ENCODE measurements at regions not wholly inside any gene's neighbourhood (a gene's known extent, or its start where the extent isn't known, plus 50 kb on each side); places are given as distances from the start of the nearest gene placed in this dataset.
"Not testable (repeated sequence)": the region's sequence is repeated elsewhere in the genome, so short reads cannot be mapped to it uniquely, and the experiment has no call there.

GRCh38 chr2:212777020-212777491 is 238.5 kb upstream of the ERBB4 start:
- DNase-seq (ENCODE audit: low read depth in 2 of 2), result no peak

- DNase-seq (ENCODE audit: low read depth in 2 of 2), result no peak
Observed at GRCh38 chr2:212773808-212774339, 235.3 kb upstream of the ERBB4 start.

- DNase-seq (ENCODE audit: low read depth in 2 of 2), result no peak
Observed at GRCh38 chr2:212770240-212770639, 231.6 kb upstream of the ERBB4 start.

- DNase-seq (ENCODE audit: low read depth in 2 of 2), result no peak
Observed at GRCh38 chr2:212766921-212767320, 228.3 kb upstream of the ERBB4 start.

GRCh38 chr2:212752730-212753351 is 214.2 kb upstream of the ERBB4 start:
- DNase-seq (ENCODE audit: low read depth in 2 of 2), result no peak

- no peak for DNase-seq (ENCODE audit: low read depth in 2 of 2)
Observed at GRCh38 chr2:212745359-212745758, 206.8 kb upstream of the ERBB4 start.

- no peak for DNase-seq (ENCODE audit: low read depth in 2 of 2)
Observed at GRCh38 chr2:212737392-212738172, 199.0 kb upstream of the ERBB4 start.

GRCh38 chr2:212736385-212736726 is 197.8 kb upstream of the ERBB4 start:
- no peak for DNase-seq (ENCODE audit: low read depth in 2 of 2)

- peak in 1 of 2 donors; percentile 0 for DNase-seq (ENCODE audit: low read depth in 2 of 2)
Observed at GRCh38 chr2:212733273-212733672, 194.7 kb upstream of the ERBB4 start.

GRCh38 chr2:212732860-212733259 is 194.3 kb upstream of the ERBB4 start:
- DNase-seq (ENCODE audit: low read depth in 2 of 2), result no peak

- no peak for DNase-seq (ENCODE audit: low read depth in 2 of 2)
Observed at GRCh38 chr2:212730994-212731393, 192.4 kb upstream of the ERBB4 start.

GRCh38 chr2:212728717-212729116 is 190.1 kb upstream of the ERBB4 start:
- no peak for DNase-seq (ENCODE audit: low read depth in 2 of 2)

- DNase-seq (ENCODE audit: low read depth in 2 of 2), result peak in 1 of 2 donors; percentile 7
Observed at GRCh38 chr2:212727751-212728150, 189.1 kb upstream of the ERBB4 start.

- no peak for DNase-seq (ENCODE audit: low read depth in 2 of 2)
Observed at GRCh38 chr2:212726403-212726802, 187.8 kb upstream of the ERBB4 start.

GRCh38 chr2:212725180-212725579 is 186.6 kb upstream of the ERBB4 start:
- DNase-seq (ENCODE audit: low read depth in 2 of 2), result no peak

GRCh38 chr2:212723226-212723625 is 184.6 kb upstream of the ERBB4 start:
- peak in 1 of 2 donors; percentile 4 for DNase-seq (ENCODE audit: low read depth in 2 of 2)

- DNase-seq (ENCODE audit: low read depth in 2 of 2), result no peak
Observed at GRCh38 chr2:212722046-212722445, 183.4 kb upstream of the ERBB4 start.

GRCh38 chr2:212721026-212721451 is 182.4 kb upstream of the ERBB4 start:
- no peak for DNase-seq (ENCODE audit: low read depth in 2 of 2)

GRCh38 chr2:212715411-212715810 is 176.8 kb upstream of the ERBB4 start:
- DNase-seq (ENCODE audit: low read depth in 2 of 2), result not testable (repeated sequence)

- no peak for DNase-seq (ENCODE audit: low read depth in 2 of 2)
Observed at GRCh38 chr2:212713681-212714080, 175.1 kb upstream of the ERBB4 start.

- DNase-seq (ENCODE audit: low read depth in 2 of 2), result no peak
Observed at GRCh38 chr2:212712991-212713390, 174.4 kb upstream of the ERBB4 start.

GRCh38 chr2:212712466-212712865 is 173.9 kb upstream of the ERBB4 start:
- no peak for DNase-seq (ENCODE audit: low read depth in 2 of 2)

- no peak for DNase-seq (ENCODE audit: low read depth in 2 of 2)
Observed at GRCh38 chr2:212711856-212712255, 173.3 kb upstream of the ERBB4 start.
